HepG2 (cell line): ENCODE measurements at regions not wholly inside any gene's neighbourhood (a gene's known extent, or its start where the extent isn't known, plus 50 kb on each side); places are given as distances from the start of the nearest gene placed in this dataset.

ENCODE experiments used
- CREB1 ChIP-seq, 2 experiments: fragments of 450-650 bp in 1 of 2; IDR thresholded peaks; 2 replicates each; pipeline ENCODE4 v1.6.1; 2016 to 2017; ENCODE audit warnings: control low read depth in 1 of 2, mild to moderate bottlenecking in 1 of 2, missing compliant biosample characterization in 1 of 2, missing genetic modification characterization in 1 of 2
- ZBTB1 ChIP-seq: sonication (generic); formaldehyde crosslinking; IDR thresholded peaks from 2 replicates; pipeline ENCODE4 v1.4.0; 2020; ENCODE audit warnings: missing genetic modification reagents, borderline replicate concordance

GRCh38 chr5:98498028-98498427 lies 275.4 kb upstream of the RGMB start:
- TF ChIP-seq ZBTB1: no peak
- no peak for TF ChIP-seq CREB1 (IDR thresholded peaks at IDR 0.05)
- TF ChIP-seq CREB1 (CRISPR knock-in tag; IDR thresholded peaks at IDR 0.05): no peak
